Keratinocyte (primary cell): ENCODE measurements at regions not wholly inside any gene's neighbourhood (a gene's known extent, or its start where the extent isn't known, plus 50 kb on each side); places are given as distances from the start of the nearest gene placed in this dataset.

Experiments
- EZH2 ChIP-seq: IDR thresholded peaks from one replicate; pipeline ENCODE4 v1.6.1; 2012; ENCODE audit warnings: inconsistent platforms, mild to moderate bottlenecking, low read length, moderate library complexity
- TF ChIP-seq, protein P1 (sequence below), 3 experiments: IDR thresholded peaks in 1 of 3; conservative IDR thresholded peaks in 1 of 3; optimal IDR thresholded peaks in 1 of 3; 2 replicates in 2 of 3; 3 replicates in 1 of 3; pipeline versions ENCODE3 to v1.5.1; 2011; ENCODE audit warnings: low read length in 3 of 3, mild to moderate bottlenecking in 3 of 3, moderate library complexity in 2 of 3, control low read depth in 1 of 3, inconsistent platforms in 1 of 3; ENCODE audit not compliant: insufficient read depth in 2 of 3; ENCODE audit errors: extremely low read depth in 1 of 3

DNA sequence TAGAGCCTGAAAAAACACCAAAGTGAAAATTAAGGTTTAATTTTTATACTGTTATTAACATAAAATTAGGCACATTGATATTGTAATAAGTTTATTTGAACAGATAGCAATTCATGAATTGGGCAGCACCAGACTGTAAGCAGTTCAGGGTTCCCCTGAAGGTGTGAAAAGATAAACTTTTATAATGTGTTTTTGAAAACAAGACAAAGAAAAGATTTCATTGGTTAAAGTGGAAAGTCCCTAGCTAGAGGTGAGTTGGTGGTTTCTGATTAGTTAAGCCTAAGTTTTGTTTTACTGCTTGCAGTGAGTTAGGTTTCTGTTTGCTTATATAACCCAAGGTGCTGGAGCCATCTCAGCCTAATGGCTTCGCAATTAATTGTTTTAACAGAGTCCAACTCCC is 96.5 kb upstream of the RPS23 start:
- TF ChIP-seq, protein P1, sequence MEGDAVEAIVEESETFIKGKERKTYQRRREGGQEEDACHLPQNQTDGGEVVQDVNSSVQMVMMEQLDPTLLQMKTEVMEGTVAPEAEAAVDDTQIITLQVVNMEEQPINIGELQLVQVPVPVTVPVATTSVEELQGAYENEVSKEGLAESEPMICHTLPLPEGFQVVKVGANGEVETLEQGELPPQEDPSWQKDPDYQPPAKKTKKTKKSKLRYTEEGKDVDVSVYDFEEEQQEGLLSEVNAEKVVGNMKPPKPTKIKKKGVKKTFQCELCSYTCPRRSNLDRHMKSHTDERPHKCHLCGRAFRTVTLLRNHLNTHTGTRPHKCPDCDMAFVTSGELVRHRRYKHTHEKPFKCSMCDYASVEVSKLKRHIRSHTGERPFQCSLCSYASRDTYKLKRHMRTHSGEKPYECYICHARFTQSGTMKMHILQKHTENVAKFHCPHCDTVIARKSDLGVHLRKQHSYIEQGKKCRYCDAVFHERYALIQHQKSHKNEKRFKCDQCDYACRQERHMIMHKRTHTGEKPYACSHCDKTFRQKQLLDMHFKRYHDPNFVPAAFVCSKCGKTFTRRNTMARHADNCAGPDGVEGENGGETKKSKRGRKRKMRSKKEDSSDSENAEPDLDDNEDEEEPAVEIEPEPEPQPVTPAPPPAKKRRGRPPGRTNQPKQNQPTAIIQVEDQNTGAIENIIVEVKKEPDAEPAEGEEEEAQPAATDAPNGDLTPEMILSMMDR (optimal IDR thresholded peaks at IDR 0.05 in 1 of 3, IDR thresholded peaks at IDR 0.05 in 1 of 3, conservative IDR thresholded peaks at IDR 0.05 in 1 of 3; ENCODE audit: extremely low read depth in 1 of 3, insufficient read depth in 2 of 3, low read length in 3 of 3) = no peak
- no peak for TF ChIP-seq EZH2
